ENCODE measurements at regions not wholly inside any gene's neighbourhood (a gene's known extent, or its start where the extent isn't known, plus 50 kb on each side); places are given as distances from the start of the nearest gene placed in this dataset.

DNA sequence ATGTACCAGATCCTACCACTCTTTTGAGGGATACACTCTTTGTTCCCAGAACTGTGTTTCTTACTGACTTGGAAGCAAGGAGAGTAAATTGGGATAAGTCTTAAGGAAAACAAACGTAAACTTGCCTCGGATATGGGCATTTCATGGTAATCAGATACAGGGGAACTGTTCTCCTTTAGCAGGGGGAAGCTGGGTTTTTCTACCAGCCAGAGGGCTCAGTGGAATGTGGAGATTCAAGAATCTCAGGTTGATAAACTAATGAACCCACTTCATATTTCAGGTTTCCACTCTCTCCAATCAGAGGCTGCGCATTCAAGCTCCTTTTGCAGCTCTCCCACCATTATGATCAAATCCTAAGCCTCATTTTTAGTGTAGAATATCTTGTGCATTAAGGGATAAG lies 676.5 kb upstream of the FSHR start:
- POLR2A ChIA-PET: interaction anchor here (0.8 kb wide), 1 partner anchor 170 kb away, joined by 3 read pairs; no protein-coding TSS in a partner anchor
- no TSS peak for BruUV-seq (replicated peaks)
- Mint-ChIP-seq H3K4me3 (ENCODE audit: unreplicated experiment) (no peak overlapping the region), H3K4me1 (ENCODE audit: insufficient read depth, unreplicated experiment) (no peaks in the 10 kb centered on the region), H3K27me3 (ENCODE audit: insufficient read depth, unreplicated experiment) (peaks cover 17% of the 10 kb centered on the region), H3K36me3 (ENCODE audit: insufficient read depth, unreplicated experiment) (no peaks in the 10 kb centered on the region), H3K27ac (ENCODE audit: low read depth, unreplicated experiment) (no peak overlapping the region), H3K9me3 (ENCODE audit: unreplicated experiment) (no peaks in the 10 kb centered on the region)
- no peak for DNase-seq (ENCODE audit: unreplicated experiment)
- TF ChIP-seq, protein P1, sequence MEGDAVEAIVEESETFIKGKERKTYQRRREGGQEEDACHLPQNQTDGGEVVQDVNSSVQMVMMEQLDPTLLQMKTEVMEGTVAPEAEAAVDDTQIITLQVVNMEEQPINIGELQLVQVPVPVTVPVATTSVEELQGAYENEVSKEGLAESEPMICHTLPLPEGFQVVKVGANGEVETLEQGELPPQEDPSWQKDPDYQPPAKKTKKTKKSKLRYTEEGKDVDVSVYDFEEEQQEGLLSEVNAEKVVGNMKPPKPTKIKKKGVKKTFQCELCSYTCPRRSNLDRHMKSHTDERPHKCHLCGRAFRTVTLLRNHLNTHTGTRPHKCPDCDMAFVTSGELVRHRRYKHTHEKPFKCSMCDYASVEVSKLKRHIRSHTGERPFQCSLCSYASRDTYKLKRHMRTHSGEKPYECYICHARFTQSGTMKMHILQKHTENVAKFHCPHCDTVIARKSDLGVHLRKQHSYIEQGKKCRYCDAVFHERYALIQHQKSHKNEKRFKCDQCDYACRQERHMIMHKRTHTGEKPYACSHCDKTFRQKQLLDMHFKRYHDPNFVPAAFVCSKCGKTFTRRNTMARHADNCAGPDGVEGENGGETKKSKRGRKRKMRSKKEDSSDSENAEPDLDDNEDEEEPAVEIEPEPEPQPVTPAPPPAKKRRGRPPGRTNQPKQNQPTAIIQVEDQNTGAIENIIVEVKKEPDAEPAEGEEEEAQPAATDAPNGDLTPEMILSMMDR (IDR thresholded peaks at IDR 0.05; ENCODE audit: unreplicated experiment): no peak
- intact Hi-C loops (cut with micrococcal nuclease): no loop called here
- CTCF ChIA-PET: no interaction called here

DNA sequence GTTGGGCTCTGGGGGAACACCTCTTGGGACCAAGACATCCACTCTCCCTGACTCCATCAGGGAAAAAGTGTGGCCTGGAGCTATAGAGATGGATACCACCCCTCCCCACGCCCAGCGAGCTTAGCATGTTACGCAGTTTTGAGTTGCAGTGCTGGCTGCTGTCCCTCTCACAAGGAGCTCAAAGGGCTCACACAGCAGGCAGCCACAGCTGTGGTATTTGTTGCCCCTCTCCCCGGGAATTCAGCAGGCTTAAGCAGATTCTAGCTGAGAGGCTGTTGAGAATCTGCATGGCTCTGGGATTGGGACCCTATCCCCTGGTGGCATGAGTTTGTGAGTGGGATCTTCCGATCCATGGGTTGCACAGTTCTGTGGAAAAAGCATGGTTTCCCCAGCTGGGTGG lies 673.1 kb upstream of the FSHR start:
- no peak overlapping the region for H3K4me3 Mint-ChIP-seq (ENCODE audit: unreplicated experiment)
- POLR2A ChIA-PET: no interaction called here
- intact Hi-C loops (cut with micrococcal nuclease): no loop called here
- no peaks in the 10 kb centered on the region for H3K4me1 Mint-ChIP-seq (ENCODE audit: insufficient read depth, unreplicated experiment)
- DNase-seq (ENCODE audit: unreplicated experiment): no peak
- no TSS peak for BruUV-seq (replicated peaks)
- TF ChIP-seq, protein P1 (IDR thresholded peaks at IDR 0.05; ENCODE audit: unreplicated experiment): no peak
- H3K9me3 Mint-ChIP-seq (ENCODE audit: unreplicated experiment): peaks cover 9% of the 10 kb centered on the region
- no peak overlapping the region for H3K27ac Mint-ChIP-seq (ENCODE audit: low read depth, unreplicated experiment)
- no peaks in the 10 kb centered on the region for H3K27me3 Mint-ChIP-seq (ENCODE audit: insufficient read depth, unreplicated experiment)
- H3K36me3 Mint-ChIP-seq (ENCODE audit: insufficient read depth, unreplicated experiment): no peaks in the 10 kb centered on the region
- CTCF ChIA-PET: no interaction called here

DNA sequence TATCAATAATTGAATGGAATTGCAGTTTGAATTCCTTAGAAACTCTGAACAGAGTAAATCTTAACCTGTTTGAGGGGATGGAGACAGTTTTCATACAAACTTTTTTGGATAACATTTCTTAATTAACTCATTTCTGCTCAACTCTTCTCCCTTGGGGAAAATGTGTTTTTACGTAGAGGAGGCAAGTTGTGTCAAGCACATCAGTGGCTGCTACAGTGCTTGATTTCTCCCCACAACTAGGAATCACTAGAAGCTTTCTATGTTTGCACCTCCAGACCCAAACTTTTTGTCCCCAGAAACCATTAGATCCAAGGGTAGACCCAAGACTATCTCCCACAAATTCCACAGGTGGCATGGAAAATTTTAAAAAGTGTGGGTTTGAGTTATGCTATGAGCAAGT lies 658.9 kb upstream of the FSHR start:
- no peak overlapping the region for H3K4me3 Mint-ChIP-seq (ENCODE audit: unreplicated experiment)
- no peaks in the 10 kb centered on the region for H3K9me3 Mint-ChIP-seq (ENCODE audit: unreplicated experiment)
- intact Hi-C loops (cut with micrococcal nuclease): no loop called here
- ChIA-PET CTCF (no interaction called here), POLR2A (no interaction called here)
- H3K27me3 Mint-ChIP-seq (ENCODE audit: insufficient read depth, unreplicated experiment): no peaks in the 10 kb centered on the region
- H3K36me3 Mint-ChIP-seq (ENCODE audit: insufficient read depth, unreplicated experiment): no peaks in the 10 kb centered on the region
- DNase-seq (ENCODE audit: unreplicated experiment): no peak
- no peaks in the 10 kb centered on the region for H3K4me1 Mint-ChIP-seq (ENCODE audit: insufficient read depth, unreplicated experiment)
- H3K27ac Mint-ChIP-seq (ENCODE audit: low read depth, unreplicated experiment): no peak overlapping the region
- TF ChIP-seq, protein P1 (IDR thresholded peaks at IDR 0.05; ENCODE audit: unreplicated experiment): no peak
- no TSS peak for BruUV-seq (replicated peaks)

DNA sequence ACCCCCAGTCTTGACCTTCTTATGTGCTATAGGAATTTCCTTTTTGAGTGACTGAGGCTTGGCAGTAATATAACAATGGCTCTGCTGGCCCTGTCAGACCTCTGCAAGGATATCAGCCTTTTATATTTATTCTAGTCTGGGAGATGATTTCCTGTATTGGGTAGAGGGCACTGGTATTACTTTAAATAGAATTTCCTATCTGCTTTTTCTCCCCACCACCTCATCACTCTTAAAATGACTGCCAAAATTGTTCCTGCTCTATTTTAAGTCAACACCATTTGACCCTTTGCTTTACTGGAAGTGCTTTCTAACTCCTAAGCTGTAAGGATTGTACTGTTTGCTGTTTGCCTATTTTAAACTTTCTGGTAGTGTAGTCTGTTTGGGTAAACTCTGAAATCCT lies 658.4 kb upstream of the FSHR start:
- Mint-ChIP-seq H3K36me3 (ENCODE audit: insufficient read depth, unreplicated experiment) (no peaks in the 10 kb centered on the region), H3K9me3 (ENCODE audit: unreplicated experiment) (no peaks in the 10 kb centered on the region), H3K4me3 (ENCODE audit: unreplicated experiment) (no peak overlapping the region), H3K27ac (ENCODE audit: low read depth, unreplicated experiment) (no peak overlapping the region), H3K4me1 (ENCODE audit: insufficient read depth, unreplicated experiment) (no peaks in the 10 kb centered on the region), H3K27me3 (ENCODE audit: insufficient read depth, unreplicated experiment) (no peaks in the 10 kb centered on the region)
- ChIA-PET CTCF (no interaction called here), POLR2A (no interaction called here)
- TF ChIP-seq, protein P1 (IDR thresholded peaks at IDR 0.05; ENCODE audit: unreplicated experiment): no peak
- intact Hi-C loops (cut with micrococcal nuclease): no loop called here
- no peak for DNase-seq (ENCODE audit: unreplicated experiment)
- BruUV-seq (replicated peaks): no TSS peak
